ENCODE measurements at regions not wholly inside any gene's neighbourhood (a gene's known extent, or its start where the extent isn't known, plus 50 kb on each side); places are given as distances from the start of the nearest gene placed in this dataset.

GRCh38 chr2:215793747-215794595 lies 219.4 kb downstream of the MREG start:
- BruUV-seq (replicated peaks): no TSS peak
- H3K4me3 ChIP-seq (ENCODE audit: low read depth in 2 of 2, low read length in 2 of 2): no peak overlapping the region
- no peaks in the 10 kb centered on the region for H3K4me1 ChIP-seq (ENCODE audit: control insufficient read depth, insufficient read depth, low read length)
- TF ChIP-seq CTCF (IDR thresholded peaks at IDR 0.05): no peak
- no peak for TF ChIP-seq SIN3A (IDR thresholded peaks at IDR 0.05; ENCODE audit: borderline replicate concordance, insufficient read depth, low read depth, low read length)
- no peak for TF ChIP-seq TCF7L2 (IDR thresholded peaks at IDR 0.05; ENCODE audit: low read depth, low read length)
- TF ChIP-seq POLR2AphosphoS5 (IDR thresholded peaks at IDR 0.05; ENCODE audit: low read depth, low read length): no peak
- no peak for TF ChIP-seq REST (IDR thresholded peaks at IDR 0.05; ENCODE audit: insufficient read depth in 1 of 2, low read depth in 2 of 2, low read length in 1 of 2)
- POLR2A ChIA-PET: no interaction called here
- DNase-seq (ENCODE audit: low read depth, low spot score): peak; percentile 48
- intact Hi-C loops (cut with micrococcal nuclease; ENCODE audit: unreplicated experiment): no loop called here
- no peaks in the 10 kb centered on the region for H3K27me3 ChIP-seq (ENCODE audit: control insufficient read depth, insufficient read depth, low read length)
- in situ Hi-C loops (cut with HindIII; ENCODE audit: low pct_unique_long_range_greater_than_20kb, low sequenced_read_pairs): no loop called here
- no peaks in the 10 kb centered on the region for H3K36me3 ChIP-seq (ENCODE audit: control insufficient read depth, insufficient read depth, low read length)
- H3K9me3 ChIP-seq (ENCODE audit: control insufficient read depth, insufficient read depth, low read depth, low read length): no peaks in the 10 kb centered on the region
- CTCF ChIA-PET: no interaction called here
- ATAC-seq: no peak
- no peak overlapping the region for H3K27ac ChIP-seq (ENCODE audit: low read length)

GRCh38 chr2:215791481-215791937 lies 221.8 kb downstream of the MREG start:
- CTCF ChIA-PET: interaction anchor here (0.5 kb wide), 1 partner anchor 390 kb away, joined by 3 read pairs; no protein-coding TSS in a partner anchor
- no peak for DNase-seq (ENCODE audit: low read depth, low spot score)
- POLR2A ChIA-PET: no interaction called here
- Histone ChIP-seq H3K4me3 (ENCODE audit: low read depth in 2 of 2, low read length in 2 of 2) (no peak overlapping the region), H3K36me3 (ENCODE audit: control insufficient read depth, insufficient read depth, low read length) (no peaks in the 10 kb centered on the region), H3K4me1 (ENCODE audit: control insufficient read depth, insufficient read depth, low read length) (no peaks in the 10 kb centered on the region), H3K27ac (ENCODE audit: low read length) (no peak overlapping the region), H3K27me3 (ENCODE audit: control insufficient read depth, insufficient read depth, low read length) (no peaks in the 10 kb centered on the region), H3K9me3 (ENCODE audit: control insufficient read depth, insufficient read depth, low read depth, low read length) (no peaks in the 10 kb centered on the region)
- in situ Hi-C loops (cut with HindIII; ENCODE audit: low pct_unique_long_range_greater_than_20kb, low sequenced_read_pairs) (no loop called here), intact Hi-C loops (cut with micrococcal nuclease; ENCODE audit: unreplicated experiment) (no loop called here)
- ATAC-seq: no peak
- TF ChIP-seq REST (IDR thresholded peaks at IDR 0.05; ENCODE audit: insufficient read depth in 1 of 2, low read depth in 2 of 2, low read length in 1 of 2): no peak
- no peak for TF ChIP-seq SIN3A (IDR thresholded peaks at IDR 0.05; ENCODE audit: borderline replicate concordance, insufficient read depth, low read depth, low read length)
- TF ChIP-seq POLR2AphosphoS5 (IDR thresholded peaks at IDR 0.05; ENCODE audit: low read depth, low read length): no peak
- no peak for TF ChIP-seq CTCF (IDR thresholded peaks at IDR 0.05)
- TF ChIP-seq TCF7L2 (IDR thresholded peaks at IDR 0.05; ENCODE audit: low read depth, low read length): no peak
- no TSS peak for BruUV-seq (replicated peaks)
